ENCODE measurements at regions not wholly inside any gene's neighbourhood (a gene's known extent, or its start where the extent isn't known, plus 50 kb on each side); places are given as distances from the start of the nearest gene placed in this dataset.

GRCh38 chr6:165972139-165972802, 195.4 kb downstream of the TBXT start:
- TF ChIP-seq POLR2A (IDR thresholded peaks at IDR 0.05; ENCODE audit: low read depth, low read length), result no peak
- TF ChIP-seq CTCF (IDR thresholded peaks at IDR 0.05; ENCODE audit: extremely low read depth in 1 of 2, insufficient read depth in 1 of 2, low read depth in 1 of 2, low read length in 2 of 2), result no peak

Data from endothelial cell of umbilical vein (primary cell).